ENCODE measurements at regions not wholly inside any gene's neighbourhood (a gene's known extent, or its start where the extent isn't known, plus 50 kb on each side); places are given as distances from the start of the nearest gene placed in this dataset.

DNA sequence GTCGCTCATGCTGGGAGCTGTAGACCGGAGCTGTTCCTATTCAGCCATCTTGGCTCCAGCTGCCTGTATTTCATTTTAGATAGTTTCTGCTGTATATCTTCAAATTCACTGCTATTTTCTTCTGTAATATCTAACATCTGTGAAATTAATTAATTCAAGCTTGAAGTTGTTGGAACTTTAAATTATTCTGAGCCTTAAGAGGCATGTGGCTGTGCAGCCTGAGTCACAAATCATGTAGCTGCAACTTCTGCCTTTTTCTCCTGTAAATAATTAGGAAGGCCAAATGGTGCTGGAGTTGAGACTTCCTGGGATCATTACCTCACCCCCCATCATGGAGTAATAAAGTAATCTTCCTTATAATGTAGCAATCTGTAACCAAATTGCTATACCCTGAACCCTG, 183.3 kb upstream of the PCSK5 start:
- DNase-seq (no peak), ATAC-seq (ENCODE audit: low read depth) (no peak)
- CTCF ChIA-PET, result no interaction called here
- no peak overlapping the region for H4K5ac ChIP-seq (ENCODE audit: low read depth, low read length)
- H3K36me3 ChIP-seq (ENCODE audit: control insufficient read depth, insufficient read depth, low read length), result no peaks in the 10 kb centered on the region
- no peaks in the 10 kb centered on the region for H3K9me3 ChIP-seq (ENCODE audit: control insufficient read depth, insufficient read depth, low read length)
- H3K79me1 ChIP-seq (ENCODE audit: low read depth in 1 of 2, low read length in 2 of 2), result no peaks in the 10 kb centered on the region
- no peak overlapping the region for H2BK120ac ChIP-seq (ENCODE audit: low read depth, low read length)
- H3K4me3 ChIP-seq (ENCODE audit: insufficient read depth, low read depth, low read length), result no peak overlapping the region
- H2BK5ac ChIP-seq (ENCODE audit: low read depth, low read length, poor library complexity, severe bottlenecking), result no peak overlapping the region
- no peak overlapping the region for H3K4me2 ChIP-seq (ENCODE audit: low read depth, low read length)
- no peak overlapping the region for H3K23ac ChIP-seq (ENCODE audit: low read depth, low read length)
- H4K8ac ChIP-seq (ENCODE audit: low read depth in 2 of 2, low read length in 2 of 2), result no peak overlapping the region
- in situ Hi-C loops (cut with MboI; ENCODE audit: low sequenced_read_pairs), result no loop called here
- no peak overlapping the region for H3K56ac ChIP-seq (ENCODE audit: extremely low read depth, insufficient read depth, low read length)
- no peaks in the 10 kb centered on the region for H4K20me1 ChIP-seq (ENCODE audit: insufficient read depth, low read length)
- WGBS, 2 experiments (ENCODE audit: extremely low coverage in 2 of 2, insufficient read length in 1 of 2), result no CpG with 5 or more reads among the region's 2 CpGs
- H3K4ac ChIP-seq (ENCODE audit: low read depth, low read length), result no peak overlapping the region
- H3K27ac ChIP-seq (ENCODE audit: insufficient read depth, low read length), result no peak overlapping the region
- no peak overlapping the region for H2BK20ac ChIP-seq (ENCODE audit: low read depth, low read length)
- H4K91ac ChIP-seq (ENCODE audit: insufficient read depth, low read depth, low read length), result no peak overlapping the region
- no peak overlapping the region for H2BK15ac ChIP-seq (ENCODE audit: low read depth, low read length)
- H3K14ac ChIP-seq (replicated peaks; ENCODE audit: low read depth, low read length), result no peak overlapping the region
- H2AK9ac ChIP-seq (replicated peaks; ENCODE audit: low read depth, low read length, poor library complexity), result no peak overlapping the region
- POLR2A ChIA-PET (ENCODE audit: unreplicated experiment), result no interaction called here
- no peaks in the 10 kb centered on the region for H3K9me1 ChIP-seq (ENCODE audit: insufficient read depth, low read length)
- no peak overlapping the region for H2AK5ac ChIP-seq (ENCODE audit: low read depth, low read length)
- BruUV-seq (replicated peaks), result no TSS peak
- no peaks in the 10 kb centered on the region for H3K27me3 ChIP-seq (ENCODE audit: control insufficient read depth, insufficient read depth, low read length)
- H3K18ac ChIP-seq (ENCODE audit: low read depth, low read length), result no peak overlapping the region
- no peaks in the 10 kb centered on the region for H3K4me1 ChIP-seq (ENCODE audit: control insufficient read depth, insufficient read depth, low read length)
- no peak overlapping the region for H2AFZ ChIP-seq (replicated peaks; ENCODE audit: low read length, poor library complexity)
- no peak overlapping the region for H3K9ac ChIP-seq (ENCODE audit: low read depth, low read length)
- TF ChIP-seq CHD1 (IDR thresholded peaks at IDR 0.05; ENCODE audit: low read depth, low read length) (no peak), MXI1 (IDR thresholded peaks at IDR 0.05; ENCODE audit: borderline replicate concordance, low read depth, low read length) (no peak), RFX5 (IDR thresholded peaks at IDR 0.05; ENCODE audit: low read depth, low read length) (no peak), MAZ (IDR thresholded peaks at IDR 0.05; ENCODE audit: borderline replicate concordance, low read depth, low read length) (no peak), SMC3 (IDR thresholded peaks at IDR 0.05; ENCODE audit: low read depth, low read length) (no peak)
- TF ChIP-seq, protein P1, sequence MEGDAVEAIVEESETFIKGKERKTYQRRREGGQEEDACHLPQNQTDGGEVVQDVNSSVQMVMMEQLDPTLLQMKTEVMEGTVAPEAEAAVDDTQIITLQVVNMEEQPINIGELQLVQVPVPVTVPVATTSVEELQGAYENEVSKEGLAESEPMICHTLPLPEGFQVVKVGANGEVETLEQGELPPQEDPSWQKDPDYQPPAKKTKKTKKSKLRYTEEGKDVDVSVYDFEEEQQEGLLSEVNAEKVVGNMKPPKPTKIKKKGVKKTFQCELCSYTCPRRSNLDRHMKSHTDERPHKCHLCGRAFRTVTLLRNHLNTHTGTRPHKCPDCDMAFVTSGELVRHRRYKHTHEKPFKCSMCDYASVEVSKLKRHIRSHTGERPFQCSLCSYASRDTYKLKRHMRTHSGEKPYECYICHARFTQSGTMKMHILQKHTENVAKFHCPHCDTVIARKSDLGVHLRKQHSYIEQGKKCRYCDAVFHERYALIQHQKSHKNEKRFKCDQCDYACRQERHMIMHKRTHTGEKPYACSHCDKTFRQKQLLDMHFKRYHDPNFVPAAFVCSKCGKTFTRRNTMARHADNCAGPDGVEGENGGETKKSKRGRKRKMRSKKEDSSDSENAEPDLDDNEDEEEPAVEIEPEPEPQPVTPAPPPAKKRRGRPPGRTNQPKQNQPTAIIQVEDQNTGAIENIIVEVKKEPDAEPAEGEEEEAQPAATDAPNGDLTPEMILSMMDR (conservative IDR thresholded peaks at IDR 0.05; ENCODE audit: low read depth, low read length), result no peak
- intact Hi-C loops (cut with micrococcal nuclease), result no loop called here
- dilution Hi-C loops (cut with HindIII; ENCODE audit: low sequenced_read_pairs, unreplicated experiment), result no loop called here
